SHP77 treated with DMSO at 0.1 percent for 48 hours (cell line): ENCODE measurements at regions not wholly inside any gene's neighbourhood (a gene's known extent, or its start where the extent isn't known, plus 50 kb on each side); places are given as distances from the start of the nearest gene placed in this dataset.
"Not testable (repeated sequence)": the region's sequence is repeated elsewhere in the genome, so short reads cannot be mapped to it uniquely, and the experiment has no call there.

ENCODE experiments used
- DNase-seq: peaks from one replicate; lab custom pipeline; 2025; lab: John Stamatoyannopoulos, UW

GRCh38 chr5:174917976-174918554 is 193.7 kb downstream of the MSX2 start:
- no peak for DNase-seq

GRCh38 chr5:174917435-174917834 is 193.1 kb downstream of the MSX2 start:
- DNase-seq: not testable (repeated sequence)

GRCh38 chr5:174916924-174917323 is 192.5 kb downstream of the MSX2 start:
- not testable (repeated sequence) for DNase-seq

GRCh38 chr5:174916227-174916626 is 191.8 kb downstream of the MSX2 start:
- no peak for DNase-seq

- DNase-seq: no peak
These were observed 186.7 kb downstream of the MSX2 start for GRCh38 chr5:174911118-174911517.

GRCh38 chr5:174910245-174910737 is 185.9 kb downstream of the MSX2 start:
- no peak for DNase-seq

- no peak for DNase-seq
These were observed 178.9 kb downstream of the MSX2 start for GRCh38 chr5:174903172-174903732.

GRCh38 chr5:174901336-174901735 is 177.0 kb downstream of the MSX2 start:
- DNase-seq: no peak

- DNase-seq: no peak
These were observed 176.0 kb downstream of the MSX2 start for GRCh38 chr5:174900240-174900865.

- no peak for DNase-seq
These were observed 173.0 kb downstream of the MSX2 start for GRCh38 chr5:174897281-174897950.

- no peak for DNase-seq
These were observed 171.0 kb downstream of the MSX2 start for GRCh38 chr5:174895360-174895759.

GRCh38 chr5:174892742-174893141 is 168.4 kb downstream of the MSX2 start:
- DNase-seq: no peak

- DNase-seq: not testable (repeated sequence)
These were observed 156.2 kb downstream of the MSX2 start for GRCh38 chr5:174880412-174881200.

GRCh38 chr5:174877987-174878386 is 153.6 kb downstream of the MSX2 start:
- DNase-seq: no peak

- no peak for DNase-seq
These were observed 147.9 kb downstream of the MSX2 start for GRCh38 chr5:174872271-174872670.

- no peak for DNase-seq
These were observed 127.8 kb downstream of the MSX2 start for GRCh38 chr5:174852143-174852542.

- no peak for DNase-seq
These were observed 126.3 kb downstream of the MSX2 start for GRCh38 chr5:174850565-174851169.

GRCh38 chr5:174849426-174849825 is 125.0 kb downstream of the MSX2 start:
- no peak for DNase-seq

- DNase-seq: no peak
These were observed 120.6 kb downstream of the MSX2 start for GRCh38 chr5:174844971-174845370.

- no peak for DNase-seq
These were observed 119.2 kb downstream of the MSX2 start for GRCh38 chr5:174843263-174844250.
